ENCODE measurements at regions not wholly inside any gene's neighbourhood (a gene's known extent, or its start where the extent isn't known, plus 50 kb on each side); places are given as distances from the start of the nearest gene placed in this dataset.

DNA sequence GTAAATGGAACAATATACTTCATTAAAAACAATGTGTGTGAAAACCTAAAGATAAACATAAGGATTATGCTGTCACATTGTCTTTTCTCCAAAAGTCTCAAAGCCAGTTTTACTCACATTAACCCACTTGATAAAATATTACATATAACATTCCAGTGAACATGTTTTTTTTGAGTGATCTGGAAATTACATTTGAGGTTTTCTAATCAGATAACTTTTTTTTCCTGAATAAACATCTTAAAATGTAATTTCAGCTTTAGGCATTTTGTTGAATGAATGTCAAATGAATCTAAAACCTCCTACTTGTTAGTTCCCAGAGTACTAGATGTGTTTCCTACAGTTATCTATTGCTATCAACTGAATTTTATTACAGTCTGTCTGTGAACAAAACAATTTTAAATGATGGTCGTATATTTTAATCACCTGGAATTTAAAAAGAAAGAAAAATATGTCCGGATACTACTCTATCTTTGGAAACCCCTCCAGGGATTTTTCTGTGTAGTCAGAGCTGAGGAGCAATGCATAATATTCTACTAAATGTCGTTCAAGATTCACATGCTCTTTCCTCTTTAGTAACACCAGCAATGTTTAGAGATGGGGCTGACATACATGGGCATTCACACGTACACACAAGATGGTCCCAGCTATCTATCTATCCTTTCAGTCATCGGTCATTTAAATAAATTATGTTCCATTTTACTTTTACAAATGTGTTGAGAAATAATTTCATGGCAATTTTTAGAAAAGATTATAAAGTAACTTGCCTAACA is 283.9 kb downstream of the KLF12 start:
- DNase-seq (ENCODE audit: low read depth) = no peak

DNA sequence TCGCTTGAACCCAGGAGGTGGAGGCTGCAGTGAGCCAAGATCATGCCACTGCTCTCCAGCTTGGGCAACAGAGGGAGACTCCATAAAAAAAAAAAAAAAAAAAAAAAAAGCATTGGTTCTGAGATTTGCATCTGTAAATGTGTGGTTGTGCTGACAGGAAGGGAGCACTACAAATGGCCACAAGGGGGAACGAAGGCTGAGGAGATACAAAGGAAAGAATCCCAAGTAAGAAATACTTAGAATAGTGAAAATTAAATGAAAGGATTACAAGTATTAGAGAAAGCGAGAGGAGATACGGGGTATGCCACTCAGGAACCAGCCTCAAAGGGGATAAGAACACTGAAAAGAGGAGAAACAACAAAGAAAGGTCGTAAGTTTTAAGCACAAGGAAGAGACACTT is 284.9 kb downstream of the KLF12 start:
- DNase-seq (ENCODE audit: low read depth) = peak; percentile 46

DNA sequence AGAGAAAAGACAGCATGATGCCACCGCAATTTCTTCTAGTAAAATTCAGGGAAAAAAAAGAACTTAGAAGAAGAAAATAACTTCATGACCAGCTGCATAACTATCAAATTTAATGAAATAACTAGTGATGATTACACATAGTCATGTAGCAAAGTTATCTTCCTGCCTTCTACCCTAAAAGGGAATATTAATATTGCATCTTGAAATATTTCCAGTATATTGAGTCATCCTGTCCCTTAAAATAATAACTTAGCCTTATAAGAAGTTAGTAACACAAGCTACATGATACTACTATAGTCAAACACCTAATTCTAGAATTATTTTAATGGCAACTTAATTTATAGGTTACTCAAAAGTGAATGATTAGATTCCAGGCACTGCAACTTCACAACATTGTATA is 289.2 kb downstream of the KLF12 start:
- no peak for DNase-seq (ENCODE audit: low read depth)

DNA sequence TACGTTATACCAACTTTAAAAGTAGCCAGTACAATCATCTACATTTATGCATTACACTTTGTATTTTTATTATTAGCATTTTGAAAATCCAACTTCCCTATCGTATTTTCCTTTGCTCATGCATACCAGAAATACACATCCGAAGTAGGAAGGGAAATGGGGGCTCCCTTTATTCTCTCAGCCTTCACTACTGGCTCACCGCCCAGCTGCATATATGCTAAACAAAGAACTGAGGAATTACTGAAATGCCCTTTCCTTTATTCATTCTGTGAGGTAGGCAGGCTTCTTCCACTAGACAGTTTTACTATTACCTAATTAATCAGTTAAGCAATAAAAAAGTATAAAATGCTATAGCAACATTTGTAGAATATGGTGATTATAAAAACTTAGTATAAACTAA is 291.6 kb downstream of the KLF12 start:
- DNase-seq (ENCODE audit: low read depth) = no peak

DNA sequence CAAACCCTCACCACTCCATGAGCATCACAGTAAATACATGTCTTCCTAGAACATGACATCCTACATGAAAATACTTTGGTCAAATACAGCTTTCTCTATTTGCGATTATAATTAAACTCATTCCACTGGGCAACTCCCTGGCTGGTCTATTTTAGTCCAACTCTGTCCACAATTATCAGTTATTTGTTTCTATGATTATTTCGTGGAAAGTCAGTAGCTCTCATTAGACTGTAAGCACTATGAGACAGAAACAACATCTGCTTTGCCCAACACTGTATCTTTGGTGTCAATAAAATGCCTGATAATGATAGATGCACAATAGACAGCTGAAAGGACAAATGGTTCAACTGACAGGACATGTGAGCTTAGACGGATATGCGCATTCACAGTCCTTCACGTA is 292.0 kb downstream of the KLF12 start:
- DNase-seq (ENCODE audit: low read depth) = no peak

DNA sequence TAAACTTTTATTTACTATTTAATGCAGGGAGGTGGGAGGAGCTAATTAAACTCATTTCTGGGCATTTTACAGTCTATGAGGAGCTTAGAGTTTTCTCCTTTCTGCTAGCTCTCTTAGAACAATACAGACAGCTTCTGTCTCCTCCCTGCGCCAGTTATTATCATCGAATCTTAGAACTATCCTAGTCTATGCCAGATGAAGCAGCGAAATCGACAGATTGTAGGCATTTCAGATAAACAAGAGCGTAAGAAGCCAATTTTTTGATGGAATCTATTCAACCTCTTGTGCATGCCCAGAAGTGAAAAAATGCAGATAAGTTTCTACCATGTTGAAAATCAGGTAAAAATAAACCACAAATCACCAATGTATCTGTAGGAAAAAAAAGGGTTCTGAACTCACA is 297.1 kb downstream of the KLF12 start:
- no peak for DNase-seq (ENCODE audit: low read depth)

DNA sequence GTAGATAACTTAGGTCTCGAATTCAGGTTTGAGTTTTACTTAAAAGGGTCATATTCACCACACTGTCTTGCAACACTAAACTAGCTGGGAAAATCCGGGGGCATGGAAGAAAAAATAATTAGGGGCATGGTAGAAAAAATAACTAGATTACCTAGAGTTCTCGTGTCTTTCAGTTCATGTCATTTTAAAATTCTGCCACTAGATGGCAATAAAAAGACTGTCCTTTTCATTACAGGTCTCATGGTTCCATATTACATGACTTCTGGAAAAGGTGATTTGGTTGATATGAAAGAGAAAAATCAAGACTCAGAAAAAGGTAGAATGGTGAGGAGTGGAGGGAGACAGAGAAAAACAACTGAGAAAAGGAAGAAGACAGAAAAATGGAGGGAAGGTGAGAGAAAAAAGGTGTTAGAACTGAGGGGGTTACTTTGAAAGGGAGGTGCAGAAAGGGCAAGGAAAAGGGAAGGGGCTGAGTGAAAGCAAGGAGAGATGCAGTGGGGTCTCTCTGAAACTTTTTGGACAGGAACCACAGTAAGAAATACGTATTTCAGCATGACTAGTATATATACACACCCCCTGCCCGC is 299.0 kb downstream of the KLF12 start:
- peak; percentile 42 for DNase-seq (ENCODE audit: low read depth)

DNA sequence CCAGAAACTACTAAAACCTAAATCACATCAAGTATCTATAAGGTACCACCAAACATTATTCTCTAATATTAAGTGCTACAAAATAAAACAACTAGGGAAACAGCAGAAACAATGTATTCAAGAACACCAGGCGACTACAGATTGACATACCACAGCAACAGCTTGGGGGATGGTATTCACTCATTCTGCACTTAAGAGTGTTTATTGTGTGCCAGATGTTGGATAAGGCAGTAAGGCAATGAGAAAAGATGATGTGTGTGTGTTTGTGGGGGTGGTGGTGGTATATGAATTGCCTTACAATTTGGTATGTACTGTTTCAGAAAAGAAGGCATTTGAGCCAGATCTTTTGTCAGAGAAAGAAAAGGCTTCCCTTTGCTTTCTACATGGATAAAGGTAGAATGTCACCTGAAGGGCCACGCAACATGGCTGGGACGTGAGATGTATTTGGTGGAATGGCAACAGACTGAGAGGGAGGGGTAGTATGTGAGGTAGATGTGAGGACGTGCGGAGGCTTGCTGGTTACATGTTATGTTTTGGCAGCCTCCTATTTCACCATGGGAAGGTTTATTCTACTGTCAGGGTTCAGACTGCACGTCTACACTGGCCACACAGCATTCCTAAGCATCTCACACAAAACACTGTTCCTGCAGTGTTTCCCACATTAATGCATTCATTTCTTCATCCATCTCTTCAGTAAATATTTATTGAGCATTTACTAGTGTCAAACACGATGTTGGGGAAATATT is 300.7 kb downstream of the KLF12 start:
- no peak for DNase-seq (ENCODE audit: low read depth)

DNA sequence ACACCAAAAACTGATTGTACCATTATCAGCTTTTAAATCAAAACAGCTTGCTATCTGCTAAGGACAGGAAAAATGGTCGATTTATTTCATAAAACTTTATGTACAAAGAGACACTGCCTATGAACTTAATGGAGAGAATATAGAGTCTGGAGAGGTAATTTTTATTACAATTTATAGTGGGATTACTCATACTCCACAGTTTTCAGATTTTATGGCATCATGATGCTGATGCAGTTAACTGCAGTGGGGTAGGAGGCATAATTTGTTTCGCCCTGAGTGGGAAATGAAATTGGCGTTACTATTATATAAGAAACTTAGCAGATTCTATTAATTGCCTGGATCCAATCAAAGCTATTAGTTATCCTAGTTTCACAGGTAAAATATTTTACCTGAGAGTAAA is 301.4 kb downstream of the KLF12 start:
- no peak for DNase-seq (ENCODE audit: low read depth)

DNA sequence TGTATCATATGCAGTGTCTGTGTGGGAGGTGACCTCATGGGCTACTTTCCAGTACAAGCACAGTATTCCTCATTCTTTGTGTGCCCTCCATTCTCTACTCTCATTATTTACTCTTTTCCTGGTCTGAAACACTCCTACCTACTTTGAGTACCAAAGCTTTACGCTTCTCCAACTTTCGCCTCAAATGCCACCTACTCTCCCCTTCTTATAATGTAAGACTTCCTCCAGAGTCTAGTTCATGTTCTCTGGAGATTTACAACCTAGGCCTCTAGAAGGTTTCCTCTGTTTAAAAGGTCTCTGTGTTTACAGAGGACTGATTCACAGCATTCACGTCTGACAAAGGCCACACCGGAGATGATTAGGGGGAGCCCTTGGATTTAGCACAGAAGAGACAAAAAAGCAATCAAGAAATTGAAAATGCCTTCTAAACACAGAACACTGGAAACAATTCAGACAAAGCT is 302.0 kb downstream of the KLF12 start:
- no peak for DNase-seq (ENCODE audit: low read depth)

DNA sequence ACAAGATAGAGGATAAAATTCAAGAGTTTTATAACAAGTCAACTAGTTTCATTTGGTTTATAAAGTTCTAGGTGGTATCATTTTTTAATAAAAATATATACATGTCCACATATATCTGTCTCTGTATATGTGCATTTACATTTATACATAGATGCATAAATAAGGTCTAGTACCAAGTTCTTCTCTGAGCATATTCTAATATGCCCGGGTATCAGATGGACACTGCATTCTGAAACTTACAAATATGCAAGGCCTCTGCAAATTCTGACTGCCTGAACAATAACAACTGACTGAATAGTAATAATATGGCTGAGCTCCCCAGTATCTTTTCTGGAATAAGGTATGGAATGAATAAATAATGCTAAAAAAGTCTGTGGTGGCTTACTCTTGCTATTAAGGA is 304.8 kb downstream of the KLF12 start:
- DNase-seq (ENCODE audit: low read depth) = no peak

DNA sequence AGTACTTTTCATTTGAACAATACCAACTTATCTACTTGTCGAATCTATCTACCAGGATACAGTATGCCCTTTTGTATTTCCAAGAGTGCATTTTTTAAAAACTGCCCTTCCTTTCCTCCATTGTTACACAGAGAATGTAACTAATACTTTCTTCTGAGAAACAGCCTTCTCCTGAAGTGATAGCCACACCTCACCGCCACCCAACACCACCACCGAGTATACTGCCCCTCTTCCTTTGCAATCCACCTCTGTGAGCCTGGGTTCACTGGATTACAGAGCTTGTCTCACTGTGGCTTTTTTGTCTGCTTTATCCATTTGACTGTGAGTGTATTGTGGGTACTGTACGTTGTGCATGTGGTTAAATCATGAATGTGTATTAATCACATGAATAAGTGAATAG is 305.4 kb downstream of the KLF12 start:
- DNase-seq (ENCODE audit: low read depth) = no peak

DNA sequence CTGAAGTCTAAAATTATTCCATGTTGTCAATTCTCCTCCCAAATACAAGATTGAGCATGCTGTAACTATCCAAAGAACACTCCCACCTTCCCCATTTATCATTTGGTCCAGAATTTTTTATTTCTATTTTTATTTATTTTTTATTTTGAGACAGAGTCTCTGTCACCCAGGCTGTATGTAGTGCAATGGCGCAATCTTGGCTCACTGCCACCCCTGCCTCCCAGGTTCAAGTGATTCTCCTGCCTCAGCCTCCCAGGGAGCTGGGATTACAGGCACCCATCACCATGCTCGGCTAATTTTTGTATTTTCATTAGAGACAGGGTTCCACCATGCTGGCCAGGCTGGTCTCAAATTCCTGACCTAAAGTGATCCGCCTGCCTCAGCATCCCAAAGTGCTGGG is 306.8 kb downstream of the KLF12 start:
- no peak for DNase-seq (ENCODE audit: low read depth)

DNA sequence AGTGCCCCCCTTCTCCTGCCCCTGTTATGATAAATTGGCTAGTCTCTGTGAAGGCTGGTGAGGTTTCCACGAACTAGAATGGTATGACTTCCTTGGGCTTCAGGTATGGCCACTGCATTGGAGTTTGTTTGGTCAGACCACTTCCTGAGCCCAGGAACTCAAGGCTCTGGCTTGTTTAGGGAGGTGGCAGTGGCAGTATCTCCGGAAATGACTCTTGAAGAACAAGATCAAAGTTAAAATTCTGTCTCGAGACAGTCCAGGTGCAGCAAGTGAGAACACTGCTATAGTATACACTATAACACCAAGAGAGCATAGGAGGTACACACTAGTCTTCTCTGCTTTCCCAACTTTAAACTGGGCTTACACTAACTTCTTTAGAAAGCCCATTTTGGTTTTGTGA is 309.1 kb downstream of the KLF12 start:
- no peak for DNase-seq (ENCODE audit: low read depth)

DNA sequence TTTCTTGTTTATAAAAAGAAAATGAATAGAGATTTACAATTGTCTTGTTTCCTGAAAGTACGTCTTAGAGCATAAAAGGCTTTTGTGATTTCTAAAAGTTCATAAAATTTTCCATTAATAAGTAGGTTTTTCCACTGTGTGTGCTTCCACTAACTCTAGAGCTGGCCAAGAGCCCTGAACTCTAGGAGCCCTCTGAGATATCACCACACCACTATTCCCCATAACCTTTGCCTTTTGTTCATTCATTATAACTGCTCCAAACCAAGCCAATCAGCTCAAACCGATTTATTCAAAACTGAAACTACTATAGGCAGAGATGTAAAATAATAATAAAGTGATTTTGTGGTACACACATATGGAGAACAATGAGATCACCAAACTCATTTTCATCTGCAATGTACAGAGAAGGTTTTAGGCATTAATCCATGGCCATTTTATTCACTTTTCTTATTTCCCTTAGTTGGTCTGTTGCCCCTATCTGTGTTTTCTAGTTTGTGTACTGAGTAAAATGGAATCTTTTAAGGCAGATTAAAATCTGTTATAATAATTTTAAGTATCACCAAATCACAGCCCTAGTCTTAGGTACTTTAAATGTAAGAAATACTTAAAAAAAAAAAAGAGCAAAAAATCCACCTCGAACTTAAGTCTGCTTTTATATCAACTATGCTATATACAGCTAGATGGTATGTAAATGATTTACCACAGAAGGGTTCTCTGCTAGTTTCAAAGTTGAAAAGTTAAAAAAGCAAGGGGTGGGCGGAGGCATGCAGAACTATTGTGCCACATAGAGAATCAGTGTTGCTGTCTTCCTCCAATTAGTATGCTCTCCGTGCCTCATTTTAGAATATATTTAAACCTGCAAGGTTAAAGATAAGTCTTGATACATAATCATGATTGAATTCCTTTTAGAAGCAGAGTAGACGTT is 311.3 kb downstream of the KLF12 start:
- no peak for DNase-seq (ENCODE audit: low read depth)

DNA sequence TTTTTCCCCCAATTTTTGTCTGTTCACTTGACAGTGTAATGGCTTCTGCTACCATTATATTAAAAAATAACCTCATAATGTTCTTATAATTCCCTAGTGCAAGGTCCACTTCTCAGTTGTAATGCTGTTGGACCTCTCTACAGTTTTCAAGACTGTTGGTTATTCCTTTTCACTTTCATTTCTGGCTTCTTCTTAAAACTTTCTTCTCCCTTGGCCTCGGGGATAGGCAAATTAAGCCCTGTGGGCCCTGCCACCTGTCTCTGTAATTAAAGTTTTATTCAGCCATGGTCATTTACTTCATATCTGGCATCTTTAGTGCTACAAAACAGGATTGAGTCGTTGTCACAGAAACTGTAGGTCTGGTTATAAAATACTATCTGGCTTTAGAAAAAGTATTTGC is 313.5 kb downstream of the KLF12 start:
- no peak for DNase-seq (ENCODE audit: low read depth)

DNA sequence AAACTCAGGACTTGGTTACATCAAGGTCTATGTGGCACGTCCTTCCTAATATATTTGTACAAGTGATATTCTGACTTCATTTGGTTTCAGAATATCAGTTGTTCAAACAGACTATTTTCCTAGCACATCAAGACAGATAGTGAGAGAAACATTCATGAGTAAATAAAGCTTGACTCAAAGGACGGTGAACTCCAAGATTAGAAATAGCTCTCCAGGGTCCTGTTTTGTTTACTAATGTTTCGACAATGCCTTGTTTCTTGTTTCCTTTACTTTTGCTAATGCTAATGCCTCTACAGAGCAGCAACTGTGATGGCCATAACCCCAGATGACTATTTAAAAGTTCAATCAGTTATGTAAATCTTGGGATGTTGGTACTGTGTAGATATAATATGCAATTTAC is 313.9 kb downstream of the KLF12 start:
- no peak for DNase-seq (ENCODE audit: low read depth)

DNA sequence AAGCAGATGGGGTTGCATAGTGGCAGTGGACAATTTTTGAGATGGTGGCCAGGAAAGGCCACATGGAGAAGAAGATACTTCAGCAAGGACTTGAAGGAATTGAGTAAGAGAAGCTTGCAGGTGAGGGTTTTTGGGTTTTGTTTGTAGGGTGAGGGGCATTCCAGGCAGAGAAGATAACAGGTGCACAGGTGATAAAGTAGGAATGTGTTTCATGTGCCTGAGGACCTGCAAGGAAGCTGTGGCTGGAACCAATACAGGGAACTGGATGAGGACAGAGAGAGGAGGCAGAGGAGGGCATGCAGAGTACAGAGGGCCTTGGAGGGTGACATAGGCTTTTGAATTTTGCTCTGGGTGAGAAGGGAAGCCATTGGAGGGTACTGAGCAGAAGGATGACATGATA is 314.5 kb downstream of the KLF12 start:
- no peak for DNase-seq (ENCODE audit: low read depth)

DNA sequence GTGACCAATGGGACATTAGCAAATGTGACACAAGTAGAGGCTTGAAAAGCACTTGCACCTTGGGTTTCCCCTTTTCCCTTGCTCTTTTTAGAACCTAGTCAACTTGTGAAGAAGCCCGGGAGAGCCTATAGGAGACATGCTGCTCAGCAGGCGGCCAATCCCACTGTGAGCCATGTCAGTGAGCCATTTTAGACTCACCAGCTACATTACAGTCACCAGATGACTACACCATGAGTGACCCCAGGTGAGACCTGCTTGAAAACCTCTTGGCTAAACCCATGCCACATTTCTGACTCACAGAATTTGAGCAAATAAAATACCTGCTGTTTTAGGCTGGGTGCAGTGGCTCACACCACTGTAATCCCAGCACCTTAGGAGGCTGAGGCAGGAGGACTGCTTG is 317.5 kb downstream of the KLF12 start:
- DNase-seq (ENCODE audit: low read depth) = no peak

DNA sequence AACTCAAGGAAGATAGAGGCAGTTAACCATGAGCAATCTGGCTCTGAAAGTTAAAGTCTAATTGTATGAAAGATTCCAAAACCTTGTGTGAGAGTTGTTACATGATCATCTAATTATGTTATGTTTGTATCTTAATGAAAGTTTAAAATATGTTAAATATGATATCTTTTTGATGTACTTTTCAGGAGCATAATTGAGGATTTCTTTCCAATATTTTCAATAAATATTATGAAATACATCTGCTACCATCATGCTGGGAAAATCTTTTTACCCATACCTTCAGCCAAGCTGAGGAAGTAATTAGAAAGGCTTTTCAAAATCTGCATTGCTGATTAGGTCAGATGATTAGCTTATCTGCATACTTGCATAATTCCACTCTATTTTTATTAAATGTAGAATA is 318.4 kb downstream of the KLF12 start:
- DNase-seq (ENCODE audit: low read depth) = no peak

DNA sequence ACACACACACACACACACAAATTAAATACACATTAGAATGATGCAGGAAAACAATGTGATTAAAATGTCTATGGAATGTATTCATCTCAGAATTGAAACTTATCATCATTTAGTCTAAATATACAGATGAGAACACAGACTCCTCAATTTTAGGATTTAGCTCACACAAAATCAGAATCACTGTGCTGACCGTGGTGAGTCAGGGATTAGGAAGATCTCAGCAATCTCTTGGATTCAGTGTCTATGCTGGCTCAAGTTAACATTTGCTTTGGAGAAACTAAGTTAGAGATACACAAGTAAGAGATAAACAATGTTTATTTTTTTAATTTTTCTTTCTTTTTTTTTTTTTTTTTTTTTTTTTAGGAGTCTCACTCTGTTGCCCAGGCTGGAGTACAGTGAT is 323.6 kb downstream of the KLF12 start:
- DNase-seq (ENCODE audit: low read depth) = no peak

DNA sequence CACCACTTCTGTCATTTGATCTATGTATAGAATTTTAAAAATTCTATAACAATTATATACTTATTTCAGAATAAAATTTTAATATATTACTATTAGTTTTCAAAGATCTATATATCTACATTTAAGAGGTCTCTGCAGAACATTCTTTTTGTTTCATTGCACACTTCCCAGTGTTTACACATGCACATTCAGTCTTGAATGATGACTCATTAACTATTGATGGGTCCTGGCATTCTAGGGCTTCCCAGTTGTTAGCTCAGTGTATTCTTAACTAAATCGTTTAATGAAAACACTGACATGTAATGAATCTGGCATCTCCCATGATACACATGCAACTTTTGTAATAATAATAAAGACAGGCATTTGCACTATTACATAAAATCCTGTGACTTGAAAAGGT is 324.6 kb downstream of the KLF12 start:
- DNase-seq (ENCODE audit: low read depth) = peak; percentile 11

Data from RPMI7951 (cell line).